ENCODE measurements at regions not wholly inside any gene's neighbourhood (a gene's known extent, or its start where the extent isn't known, plus 50 kb on each side); places are given as distances from the start of the nearest gene placed in this dataset.

- TF ChIP-seq, protein P1, sequence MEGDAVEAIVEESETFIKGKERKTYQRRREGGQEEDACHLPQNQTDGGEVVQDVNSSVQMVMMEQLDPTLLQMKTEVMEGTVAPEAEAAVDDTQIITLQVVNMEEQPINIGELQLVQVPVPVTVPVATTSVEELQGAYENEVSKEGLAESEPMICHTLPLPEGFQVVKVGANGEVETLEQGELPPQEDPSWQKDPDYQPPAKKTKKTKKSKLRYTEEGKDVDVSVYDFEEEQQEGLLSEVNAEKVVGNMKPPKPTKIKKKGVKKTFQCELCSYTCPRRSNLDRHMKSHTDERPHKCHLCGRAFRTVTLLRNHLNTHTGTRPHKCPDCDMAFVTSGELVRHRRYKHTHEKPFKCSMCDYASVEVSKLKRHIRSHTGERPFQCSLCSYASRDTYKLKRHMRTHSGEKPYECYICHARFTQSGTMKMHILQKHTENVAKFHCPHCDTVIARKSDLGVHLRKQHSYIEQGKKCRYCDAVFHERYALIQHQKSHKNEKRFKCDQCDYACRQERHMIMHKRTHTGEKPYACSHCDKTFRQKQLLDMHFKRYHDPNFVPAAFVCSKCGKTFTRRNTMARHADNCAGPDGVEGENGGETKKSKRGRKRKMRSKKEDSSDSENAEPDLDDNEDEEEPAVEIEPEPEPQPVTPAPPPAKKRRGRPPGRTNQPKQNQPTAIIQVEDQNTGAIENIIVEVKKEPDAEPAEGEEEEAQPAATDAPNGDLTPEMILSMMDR (IDR thresholded peaks at IDR 0.05) = no peak
- Histone ChIP-seq H3K9me3 (no peaks in the 10 kb centered on the region), H3K36me3 (no peaks in the 10 kb centered on the region), H3K27me3 (no peaks in the 10 kb centered on the region), H3K27ac (no peak overlapping the region), H3K4me3 (no peak overlapping the region), H3K4me1 (no peaks in the 10 kb centered on the region)
- intact Hi-C loops (cut with DNase I) = loop anchor here (10.0 kb wide), 1 partner anchor 90 kb away; no protein-coding TSS in a partner anchor
- DNase-seq (ENCODE audit: low spot score in 2 of 2) = no peak
Observed at GRCh38 chr11:129324533-129325175, 51.0 kb upstream of the BARX2 start.

DNA sequence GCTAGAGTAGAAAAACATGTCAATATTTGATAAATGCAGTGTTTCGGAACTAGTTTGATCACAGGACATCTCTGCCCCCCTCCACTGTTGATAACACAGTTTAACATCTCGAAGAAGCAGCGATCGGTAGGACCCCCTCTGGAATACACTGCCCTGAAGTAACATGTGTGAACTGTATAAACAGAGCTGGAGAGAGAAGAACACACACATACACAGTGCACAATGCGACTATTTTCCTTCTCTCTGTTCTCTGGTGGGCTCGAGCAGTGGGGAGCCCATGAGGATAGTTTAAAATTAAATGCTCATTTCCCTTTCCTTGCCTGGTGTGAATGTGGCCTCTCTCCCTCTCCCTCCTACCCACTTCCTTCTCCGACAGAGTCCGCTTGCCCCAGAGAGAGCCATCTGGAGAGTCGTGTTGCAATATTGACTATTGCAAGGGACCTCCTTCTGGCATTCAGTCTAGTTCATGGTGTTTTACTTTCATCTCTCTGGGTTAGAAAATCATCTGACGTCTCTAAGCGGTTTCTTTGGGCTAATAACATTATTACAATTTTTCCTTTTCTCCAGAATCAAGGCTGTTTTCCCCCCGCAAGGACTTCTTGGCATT lies 51.6 kb upstream of the BARX2 start:
- Histone ChIP-seq H3K27ac (no peak overlapping the region), H3K4me3 (no peak overlapping the region), H3K27me3 (no peaks in the 10 kb centered on the region), H3K9me3 (no peaks in the 10 kb centered on the region), H3K4me1 (no peaks in the 10 kb centered on the region), H3K36me3 (no peaks in the 10 kb centered on the region)
- TF ChIP-seq, protein P1 (IDR thresholded peaks at IDR 0.05) = no peak
- no peak for DNase-seq (ENCODE audit: low spot score in 2 of 2)
- intact Hi-C loops (cut with DNase I) = loop anchor here (10.0 kb wide), 1 partner anchor 89 kb away; no protein-coding TSS in a partner anchor

DNA sequence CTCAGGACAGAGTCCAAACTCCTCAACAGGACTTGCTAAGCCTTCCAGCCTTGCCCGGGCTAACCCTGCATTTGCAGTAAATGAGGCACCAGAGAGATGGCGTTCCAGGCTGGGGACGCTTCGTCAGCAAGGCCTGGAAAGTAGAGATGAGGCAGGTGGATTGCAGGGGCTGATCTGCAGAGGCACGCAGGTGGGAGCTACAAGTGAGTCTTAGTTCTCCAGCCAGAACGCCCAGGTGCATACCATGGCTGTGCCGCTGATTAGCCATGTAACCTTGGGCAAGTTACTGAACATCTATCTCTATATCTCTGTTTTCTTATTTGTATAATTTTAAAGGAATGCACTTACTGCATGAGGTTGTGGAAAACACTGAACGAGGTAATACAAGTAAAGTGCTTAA lies 52.7 kb upstream of the BARX2 start:
- H3K9me3 ChIP-seq = no peaks in the 10 kb centered on the region
- intact Hi-C loops (cut with DNase I) = loop anchor here (10.0 kb wide), 1 partner anchor 88 kb away; no protein-coding TSS in a partner anchor
- no peaks in the 10 kb centered on the region for H3K4me1 ChIP-seq
- TF ChIP-seq, protein P1 (IDR thresholded peaks at IDR 0.05) = no peak
- DNase-seq (ENCODE audit: low spot score in 2 of 2) = no peak
- H3K36me3 ChIP-seq = no peaks in the 10 kb centered on the region
- no peak overlapping the region for H3K27ac ChIP-seq
- no peak overlapping the region for H3K4me3 ChIP-seq
- H3K27me3 ChIP-seq = no peaks in the 10 kb centered on the region

GRCh38 chr11:129321076-129321475 lies 54.6 kb upstream of the BARX2 start:
- DNase-seq (ENCODE audit: low spot score in 2 of 2) = no peak
- no peak overlapping the region for H3K27ac ChIP-seq
- intact Hi-C loops (cut with DNase I) = loop anchor here (10.0 kb wide), 1 partner anchor 86 kb away; no protein-coding TSS in a partner anchor

GRCh38 chr11:129320494-129320893 lies 55.2 kb upstream of the BARX2 start:
- no peaks in the 10 kb centered on the region for H3K4me1 ChIP-seq
- H3K27me3 ChIP-seq = no peaks in the 10 kb centered on the region
- intact Hi-C loops (cut with DNase I) = loop anchor here (10.0 kb wide), 1 partner anchor 86 kb away; no protein-coding TSS in a partner anchor
- H3K27ac ChIP-seq = no peak overlapping the region
- no peak for DNase-seq (ENCODE audit: low spot score in 2 of 2)
- H3K4me3 ChIP-seq = no peak overlapping the region
- TF ChIP-seq, protein P1 (IDR thresholded peaks at IDR 0.05) = no peak
- no peaks in the 10 kb centered on the region for H3K9me3 ChIP-seq
- H3K36me3 ChIP-seq = no peaks in the 10 kb centered on the region

More at GRCh38 chr11:129321076-129321475, 54.6 kb upstream of the BARX2 start:
- Histone ChIP-seq H3K4me3 (no peak overlapping the region), H3K27me3 (no peaks in the 10 kb centered on the region), H3K9me3 (no peaks in the 10 kb centered on the region), H3K36me3 (no peaks in the 10 kb centered on the region), H3K4me1 (no peaks in the 10 kb centered on the region)
- TF ChIP-seq, protein P1 (IDR thresholded peaks at IDR 0.05) = no peak
